ENCODE measurements at regions not wholly inside any gene's neighbourhood (a gene's known extent, or its start where the extent isn't known, plus 50 kb on each side); places are given as distances from the start of the nearest gene placed in this dataset.
"Not testable (repeated sequence)": the region's sequence is repeated elsewhere in the genome, so short reads cannot be mapped to it uniquely, and the experiment has no call there.

- DNase-seq (ENCODE audit: low spot score), result no peak
These were observed 1350.1 kb upstream of the C9orf72 start for GRCh38 chr9:28923351-28923750.

- no peak for DNase-seq (ENCODE audit: low spot score)
These were observed 1351.9 kb upstream of the C9orf72 start for GRCh38 chr9:28925157-28925556.

GRCh38 chr9:28926306-28926705 lies 1353.0 kb upstream of the C9orf72 start:
- DNase-seq (ENCODE audit: low spot score), result no peak

- no peak for DNase-seq (ENCODE audit: low spot score)
These were observed 1354.4 kb upstream of the C9orf72 start for GRCh38 chr9:28927691-28928090.

- DNase-seq (ENCODE audit: low spot score), result no peak
These were observed 1356.2 kb upstream of the C9orf72 start for GRCh38 chr9:28929433-28929832.

- no peak for DNase-seq (ENCODE audit: low spot score)
These were observed 1357.5 kb upstream of the C9orf72 start for GRCh38 chr9:28930766-28931165.

- no peak for DNase-seq (ENCODE audit: low spot score)
These were observed 1360.8 kb upstream of the C9orf72 start for GRCh38 chr9:28934111-28934510.

GRCh38 chr9:28938981-28939380 lies 1365.7 kb upstream of the C9orf72 start:
- DNase-seq (ENCODE audit: low spot score), result no peak

GRCh38 chr9:28941856-28942255 lies 1368.6 kb upstream of the C9orf72 start:
- DNase-seq (ENCODE audit: low spot score), result no peak

- DNase-seq (ENCODE audit: low spot score), result no peak
These were observed 1369.7 kb upstream of the C9orf72 start for GRCh38 chr9:28942941-28943340.

- no peak for DNase-seq (ENCODE audit: low spot score)
These were observed 1373.4 kb upstream of the C9orf72 start for GRCh38 chr9:28946648-28947047.

- DNase-seq (ENCODE audit: low spot score), result no peak
These were observed 1378.7 kb upstream of the C9orf72 start for GRCh38 chr9:28951945-28952344.

GRCh38 chr9:28956116-28956880 lies 1383.0 kb upstream of the C9orf72 start:
- DNase-seq (ENCODE audit: low spot score), result no peak

GRCh38 chr9:28960602-28961001 lies 1387.3 kb upstream of the C9orf72 start:
- no peak for DNase-seq (ENCODE audit: low spot score)

GRCh38 chr9:28961623-28962022 lies 1388.3 kb upstream of the C9orf72 start:
- DNase-seq (ENCODE audit: low spot score), result no peak

GRCh38 chr9:28967226-28967625 lies 1393.9 kb upstream of the C9orf72 start:
- no peak for DNase-seq (ENCODE audit: low spot score)

- DNase-seq (ENCODE audit: low spot score), result no peak
These were observed 1397.0 kb upstream of the C9orf72 start for GRCh38 chr9:28970241-28970654.

GRCh38 chr9:28971881-28972280 lies 1398.6 kb upstream of the C9orf72 start:
- DNase-seq (ENCODE audit: low spot score), result no peak

GRCh38 chr9:28976250-28976649 lies 1403.0 kb upstream of the C9orf72 start:
- DNase-seq (ENCODE audit: low spot score), result no peak

- no peak for DNase-seq (ENCODE audit: low spot score)
These were observed 1403.4 kb upstream of the C9orf72 start for GRCh38 chr9:28976684-28977083.

GRCh38 chr9:28981129-28981528 lies 1407.8 kb upstream of the C9orf72 start:
- DNase-seq (ENCODE audit: low spot score), result no peak

GRCh38 chr9:28981711-28982110 lies 1408.4 kb upstream of the C9orf72 start:
- no peak for DNase-seq (ENCODE audit: low spot score)

GRCh38 chr9:28984016-28984415 lies 1410.7 kb upstream of the C9orf72 start:
- no peak for DNase-seq (ENCODE audit: low spot score)

GRCh38 chr9:28990009-28990408 lies 1416.7 kb upstream of the C9orf72 start:
- DNase-seq (ENCODE audit: low spot score), result not testable (repeated sequence)
